Fibroblast of skin of right biceps (primary cell): ENCODE measurements at regions not wholly inside any gene's neighbourhood (a gene's known extent, or its start where the extent isn't known, plus 50 kb on each side); places are given as distances from the start of the nearest gene placed in this dataset.
A peak's percentile ranks its signal among the peaks of the same experiment; 100 is the strongest.
"Not testable (repeated sequence)": the region's sequence is repeated elsewhere in the genome, so short reads cannot be mapped to it uniquely, and the experiment has no call there.

Source experiments
- DNase-seq: peaks from one replicate; pipeline ENCODE4 v3.0.0-alpha.2; 2013

DNA sequence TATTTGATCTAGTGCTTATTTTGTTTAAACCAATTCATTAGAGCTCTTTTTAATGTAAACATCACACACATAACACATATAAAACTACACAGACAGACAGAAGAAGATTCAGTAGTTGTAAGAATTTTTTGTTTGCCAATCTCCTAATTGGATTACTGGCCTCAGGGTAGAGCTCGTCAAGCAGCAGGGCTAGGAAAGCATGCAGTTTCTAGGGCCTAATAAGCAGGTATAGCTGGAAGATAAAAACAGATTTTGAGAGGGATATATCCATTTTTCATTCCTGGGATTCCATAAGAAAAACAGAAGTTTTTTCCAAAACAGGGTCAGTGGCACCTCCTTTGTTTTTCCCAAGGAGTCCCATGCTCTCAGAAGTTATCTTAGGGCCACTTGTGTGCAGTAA lies 265.2 kb upstream of the SGO1 start:
- DNase-seq = no peak

DNA sequence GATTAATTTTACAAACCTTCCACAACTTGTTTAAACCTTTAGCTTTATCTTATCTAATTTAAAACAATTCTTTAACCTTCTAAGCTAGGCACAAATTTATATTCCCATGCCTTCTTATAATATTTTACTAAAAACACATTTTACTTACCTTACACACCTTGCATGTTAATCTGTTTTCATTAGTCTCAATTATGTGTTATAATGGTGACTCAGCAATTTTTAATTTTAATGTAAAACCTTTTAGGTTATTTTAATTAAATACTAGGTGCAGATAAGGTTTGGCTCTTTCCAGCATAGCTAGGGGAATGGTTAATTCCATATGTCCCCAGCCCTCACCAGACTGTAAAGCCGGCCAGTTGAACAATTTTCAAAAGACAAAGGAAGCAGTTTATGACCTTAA lies 264.6 kb upstream of the SGO1 start:
- no peak for DNase-seq

DNA sequence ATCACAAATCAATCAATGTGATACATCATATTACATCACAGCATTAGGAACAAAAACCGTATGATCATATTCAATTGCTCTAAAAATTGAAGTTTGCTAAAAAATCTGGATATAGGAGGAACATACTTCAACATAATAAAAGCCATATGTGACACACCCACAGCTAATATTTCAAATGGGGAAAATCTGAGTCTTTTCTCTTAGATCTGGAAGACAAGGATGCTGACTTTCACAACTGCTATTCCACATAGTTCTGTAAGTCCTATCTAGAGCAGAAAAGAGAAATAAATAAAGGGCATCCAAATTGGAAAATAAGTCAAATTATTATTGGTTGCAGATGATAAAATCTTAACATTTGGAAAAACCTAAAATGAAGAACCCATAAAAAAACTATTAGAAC lies 256.8 kb upstream of the SGO1 start:
- no peak for DNase-seq

DNA sequence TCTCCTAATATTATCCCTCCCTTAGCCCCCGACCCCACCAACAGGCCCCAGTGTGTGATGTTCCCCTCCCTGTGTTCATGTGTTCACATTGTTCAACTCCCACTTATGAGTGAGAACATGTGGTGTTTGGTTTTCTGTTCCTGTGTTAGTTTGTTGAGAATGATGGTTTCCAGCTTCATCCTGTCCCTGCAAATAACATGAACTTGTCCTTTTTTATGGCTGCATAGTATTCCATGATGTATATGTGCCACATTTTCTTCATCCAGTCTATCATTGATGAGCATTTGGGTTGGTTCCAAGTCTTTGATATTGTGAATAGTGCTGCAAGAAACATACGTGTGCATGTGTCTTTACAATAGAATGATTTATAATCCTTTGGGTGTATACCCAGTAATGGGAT lies 241.3 kb upstream of the SGO1 start:
- DNase-seq = not testable (repeated sequence)

DNA sequence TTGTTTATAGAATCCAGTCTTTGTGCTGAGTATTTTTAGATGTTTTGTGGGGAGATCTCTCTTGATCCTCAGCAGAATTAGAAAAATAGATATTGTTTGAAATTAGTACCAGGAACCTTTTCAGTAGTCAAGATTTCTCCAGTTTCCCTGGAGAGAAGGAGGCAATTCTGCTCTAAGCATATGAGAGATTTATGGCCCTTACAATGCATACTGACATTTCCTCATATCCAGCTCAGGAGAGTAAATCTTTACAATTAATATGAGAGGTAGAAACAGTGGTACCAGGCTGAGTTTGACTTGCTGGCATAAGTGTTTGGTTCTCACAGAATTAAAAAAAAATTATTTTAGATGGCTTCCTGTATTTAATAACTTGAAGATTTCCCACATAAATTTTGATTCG lies 239.1 kb upstream of the SGO1 start:
- DNase-seq = no peak

DNA sequence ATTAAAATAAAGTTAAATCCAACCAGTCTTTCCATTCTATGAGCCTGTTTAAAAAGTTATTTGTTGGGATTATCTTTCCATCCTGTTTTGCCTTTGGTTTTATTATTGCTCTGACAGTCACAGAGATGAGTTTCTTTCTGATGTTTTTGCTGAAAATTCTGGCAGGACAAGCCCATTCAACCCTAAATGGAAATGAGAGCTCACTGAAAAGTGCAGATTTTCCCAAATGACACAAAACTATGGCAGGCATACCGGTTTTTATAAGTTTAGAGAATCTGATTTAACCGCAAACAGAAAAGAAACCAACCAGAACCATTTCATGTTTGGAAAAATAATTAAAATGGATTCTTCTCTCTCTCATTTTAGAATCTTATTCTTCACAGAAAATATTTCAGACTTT lies 238.1 kb upstream of the SGO1 start:
- no peak for DNase-seq

DNA sequence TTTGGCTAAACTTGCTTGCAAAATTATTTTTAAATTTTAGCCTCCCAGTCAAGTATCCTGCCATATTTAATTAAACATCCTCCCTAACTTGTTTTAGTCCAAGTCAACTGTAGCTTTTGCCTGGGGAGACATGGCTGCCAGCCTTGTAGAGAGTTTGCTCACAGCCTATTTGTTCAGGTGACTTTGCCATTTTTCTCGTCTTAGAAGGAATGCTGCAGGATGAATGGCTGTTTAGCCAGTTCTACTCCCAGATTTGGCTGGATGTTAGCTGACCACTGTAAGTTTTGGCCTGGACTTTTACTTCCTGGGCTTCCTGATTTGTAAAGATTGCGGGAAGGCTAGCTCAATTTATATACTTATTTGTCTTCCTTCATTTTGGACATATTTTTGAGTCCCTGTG lies 236.4 kb upstream of the SGO1 start:
- no peak for DNase-seq

DNA sequence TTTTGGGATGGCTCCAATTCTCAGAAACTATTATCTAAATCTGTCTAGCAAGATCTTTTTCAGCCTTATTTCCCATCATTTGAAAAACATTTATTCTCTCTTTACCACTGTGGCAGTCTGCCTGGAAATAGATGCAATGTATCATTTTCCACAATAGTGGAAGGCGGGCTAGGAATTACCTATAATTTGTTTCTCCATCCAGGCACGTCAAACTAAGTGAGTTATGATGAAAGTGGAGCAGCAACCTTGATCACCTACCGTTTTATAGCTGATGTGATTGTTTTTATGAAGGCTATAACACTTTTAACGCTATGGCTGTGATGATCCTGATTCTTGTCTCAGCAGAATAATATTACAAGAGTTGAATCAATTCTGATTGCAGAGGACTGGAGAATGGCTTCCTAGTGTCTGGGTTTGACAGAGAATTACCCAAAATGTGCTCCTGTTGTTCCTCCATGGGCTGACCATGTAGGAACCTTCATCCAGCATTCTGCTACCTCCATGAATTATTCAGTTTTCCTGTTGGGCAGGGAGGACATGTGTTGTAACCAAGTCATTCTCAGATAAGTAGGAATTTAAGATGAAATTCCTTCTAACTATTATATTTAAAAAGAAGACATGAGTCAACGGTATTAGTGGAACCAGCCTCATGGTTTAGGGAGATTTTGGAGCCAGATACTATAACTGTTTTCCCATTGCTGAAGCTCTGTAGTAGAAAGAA lies 231.5 kb upstream of the SGO1 start:
- no peak for DNase-seq

DNA sequence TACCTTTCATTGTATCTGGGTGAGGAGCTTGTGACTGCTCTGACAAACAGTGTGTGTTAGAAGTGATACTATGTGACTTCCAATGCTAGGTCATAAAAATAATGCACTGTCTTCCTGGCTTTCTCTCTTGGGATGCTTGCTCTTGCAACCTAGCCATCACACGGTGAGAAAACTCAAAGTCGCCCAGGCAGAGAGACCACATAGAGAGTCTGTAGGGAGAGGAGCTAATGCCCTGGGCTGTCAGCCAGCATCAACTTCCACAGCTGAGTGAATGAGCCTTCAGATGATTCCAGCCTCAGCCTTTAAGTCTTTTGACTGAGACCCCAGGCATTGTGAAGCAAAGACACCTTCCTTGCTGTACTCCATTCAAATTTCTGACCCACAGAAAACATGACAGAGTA lies 220.6 kb upstream of the SGO1 start:
- DNase-seq = peak; percentile 81

DNA sequence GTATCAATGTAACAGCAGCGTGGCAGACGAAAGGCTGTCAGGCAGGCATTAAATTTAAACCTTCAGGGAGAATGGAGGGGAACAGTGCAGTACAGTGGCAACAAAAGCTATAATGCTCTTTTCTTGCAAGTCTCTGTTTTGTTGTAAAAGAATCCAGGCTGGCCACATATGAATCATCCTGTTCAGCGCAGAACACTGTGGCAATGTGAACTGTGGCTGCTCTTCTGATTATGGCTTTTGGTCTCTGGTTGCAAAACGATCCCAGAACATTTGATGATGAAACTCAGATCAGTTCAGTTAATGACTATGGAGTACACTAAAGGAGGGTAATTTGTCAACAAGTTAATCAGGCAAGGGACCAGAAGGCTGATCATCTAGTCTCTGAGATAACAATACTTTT lies 219.7 kb upstream of the SGO1 start:
- DNase-seq = peak; percentile 87

DNA sequence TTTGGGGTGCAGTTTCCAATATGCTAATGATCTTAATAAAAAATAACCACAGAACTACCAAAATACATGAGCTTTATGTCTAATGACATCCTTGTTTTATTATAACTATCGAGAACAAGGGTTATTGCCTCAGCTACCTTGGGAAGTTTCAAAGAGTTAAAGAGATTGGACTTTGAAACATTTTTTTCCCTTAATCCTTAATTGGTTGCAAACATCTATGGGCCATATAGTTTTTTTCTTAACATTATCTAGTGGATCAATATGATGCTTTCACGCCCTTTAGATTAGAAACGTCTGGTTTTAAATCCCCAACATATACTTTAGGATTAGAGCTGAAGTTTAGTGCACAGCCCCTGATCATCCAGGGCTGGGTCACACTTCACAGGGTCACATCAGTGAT lies 219.2 kb upstream of the SGO1 start:
- no peak for DNase-seq

DNA sequence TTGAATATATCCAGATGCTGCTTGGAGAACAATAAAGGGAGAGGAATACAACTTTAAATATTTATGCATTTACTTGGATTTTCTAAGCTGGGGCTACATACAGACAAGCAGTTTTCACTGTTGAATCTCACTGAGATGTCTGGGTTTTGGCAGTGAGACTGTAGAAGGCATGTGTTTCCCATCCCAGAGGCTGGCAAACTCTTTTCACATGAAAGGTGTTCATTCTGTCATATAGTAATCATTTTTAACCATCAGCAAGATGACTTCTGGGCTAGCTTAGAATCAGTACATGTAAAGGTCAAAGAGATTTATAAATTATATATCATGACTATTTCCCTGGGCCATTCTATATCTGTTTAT lies 218.7 kb upstream of the SGO1 start:
- no peak for DNase-seq

DNA sequence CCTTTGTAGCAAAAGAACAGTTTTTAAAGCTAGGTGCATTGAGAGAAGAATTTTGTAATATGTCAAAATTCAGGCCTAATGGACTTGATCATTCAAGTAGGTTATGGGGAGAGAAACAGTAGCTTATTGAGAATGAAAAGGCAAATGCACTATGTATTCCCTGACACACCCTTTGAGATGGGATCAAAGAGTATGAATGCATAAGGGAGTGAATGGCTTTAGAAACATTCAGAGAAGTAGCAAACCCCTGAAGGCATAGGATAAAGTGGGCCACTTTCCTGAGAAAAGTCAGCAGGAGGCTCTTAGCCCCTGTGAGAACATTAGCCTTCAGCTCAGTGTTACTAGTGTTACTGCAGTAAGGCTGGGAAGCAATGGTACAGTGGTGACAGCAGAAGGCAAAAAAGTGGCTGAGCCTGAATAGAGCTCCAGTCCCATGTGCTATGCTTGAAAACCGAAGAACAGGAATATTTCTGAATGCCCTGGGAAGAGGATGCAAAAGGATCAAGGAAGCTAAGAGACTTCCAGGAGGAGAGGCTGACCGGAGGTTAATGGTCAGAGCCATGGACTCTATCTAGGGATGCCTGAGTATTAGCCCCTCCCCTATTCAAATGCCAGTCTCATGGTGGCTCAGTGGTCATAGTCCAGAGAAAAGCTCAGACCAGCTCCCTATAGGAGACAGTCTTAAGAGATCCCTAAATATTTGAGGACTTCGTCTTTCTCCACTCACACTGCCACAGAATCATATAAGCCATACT lies 218.2 kb upstream of the SGO1 start:
- DNase-seq = no peak

DNA sequence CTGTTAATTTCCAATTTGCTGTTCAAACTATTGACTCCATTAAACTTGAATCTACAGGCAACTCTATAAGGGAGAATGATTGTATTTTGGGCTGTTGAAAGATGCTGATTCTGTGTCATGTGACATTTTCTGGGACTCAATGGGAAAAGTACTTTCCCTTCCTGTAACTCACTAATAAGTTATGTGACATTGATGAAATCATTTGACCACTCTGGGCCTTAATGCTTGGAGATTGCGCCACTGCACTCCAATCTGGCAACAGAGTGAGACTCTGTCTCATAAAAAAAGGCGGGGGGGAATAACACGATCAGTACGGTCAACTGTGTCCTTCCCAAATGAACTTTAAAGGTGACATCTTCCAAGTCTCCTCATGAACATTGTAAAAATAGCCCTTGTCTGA lies 215.2 kb upstream of the SGO1 start:
- peak; percentile 46 for DNase-seq

DNA sequence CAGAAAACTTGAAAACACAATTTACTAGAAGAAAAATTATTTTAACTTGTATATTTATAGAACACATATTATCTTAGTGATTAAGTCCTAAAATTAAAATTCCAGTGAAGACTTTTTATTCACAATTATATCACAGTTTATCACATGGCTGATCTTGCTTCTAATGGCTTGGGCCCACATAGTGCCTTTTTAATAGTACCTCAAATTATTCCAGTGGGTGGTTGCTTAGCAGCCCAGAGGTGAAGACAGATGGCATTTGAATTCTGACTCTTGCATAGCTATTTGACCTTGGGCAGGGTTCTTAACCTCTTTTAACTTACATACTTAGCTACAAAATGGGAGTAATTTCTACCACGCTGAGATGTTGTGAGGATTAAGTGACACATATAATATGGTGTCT lies 214.7 kb upstream of the SGO1 start:
- no peak for DNase-seq

DNA sequence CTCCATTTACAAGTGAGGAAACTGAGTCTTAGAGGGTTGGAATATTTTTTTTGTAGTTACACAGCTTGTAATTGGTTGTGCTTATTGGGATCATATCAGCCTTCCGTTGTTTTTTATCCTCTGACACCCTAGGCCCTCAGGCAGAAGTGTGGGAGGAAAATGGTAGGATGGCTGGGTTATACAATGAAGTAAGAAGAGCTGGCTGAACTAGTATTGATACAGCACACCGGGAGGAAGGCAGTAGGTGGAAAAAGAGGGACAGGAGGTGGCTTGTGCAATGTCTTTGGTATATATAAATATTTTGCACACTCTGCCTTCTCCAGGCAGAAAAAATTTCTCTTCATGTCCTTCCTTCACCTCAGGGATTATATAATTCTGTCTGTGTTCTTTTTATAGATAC lies 214.3 kb upstream of the SGO1 start:
- DNase-seq = no peak

DNA sequence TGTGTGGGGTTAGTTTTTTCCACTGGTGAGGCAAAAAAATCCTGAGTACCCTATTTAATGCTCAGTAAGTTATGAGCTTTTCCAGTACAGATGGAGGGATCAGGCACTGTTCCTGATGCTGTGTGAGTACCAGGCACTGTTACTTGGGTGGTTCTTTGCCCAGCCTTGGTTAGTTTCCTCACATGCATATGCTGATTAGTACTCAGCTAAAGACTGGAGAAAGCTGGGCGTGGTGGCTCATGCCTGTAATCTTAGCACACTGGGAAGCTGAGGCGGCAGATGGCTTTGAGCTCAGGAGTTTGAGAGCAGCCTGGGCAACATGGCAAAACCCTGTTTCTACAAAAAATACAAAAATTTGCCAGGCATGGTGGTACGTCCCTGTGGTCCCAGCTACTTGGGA lies 210.3 kb upstream of the SGO1 start:
- DNase-seq = no peak

DNA sequence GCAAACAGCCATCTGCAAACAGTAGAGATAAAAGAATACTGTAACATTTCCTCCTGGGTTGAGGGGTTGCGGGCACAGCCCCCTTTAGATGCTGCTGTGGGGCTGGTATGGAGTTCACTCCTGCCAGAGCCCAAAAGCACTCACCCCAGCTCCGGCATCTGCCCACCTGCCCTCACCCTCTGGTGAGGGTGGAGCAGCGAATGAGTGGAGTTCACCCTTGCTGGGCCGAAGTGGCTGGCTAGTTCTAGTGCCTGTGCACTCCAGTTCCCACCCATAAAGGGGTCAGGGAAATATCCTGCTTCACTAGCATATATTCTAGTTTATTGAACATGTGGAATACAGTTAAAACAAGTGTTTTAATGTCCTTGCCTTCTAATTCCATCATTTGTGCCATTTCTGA lies 209.7 kb upstream of the SGO1 start:
- DNase-seq = no peak

DNA sequence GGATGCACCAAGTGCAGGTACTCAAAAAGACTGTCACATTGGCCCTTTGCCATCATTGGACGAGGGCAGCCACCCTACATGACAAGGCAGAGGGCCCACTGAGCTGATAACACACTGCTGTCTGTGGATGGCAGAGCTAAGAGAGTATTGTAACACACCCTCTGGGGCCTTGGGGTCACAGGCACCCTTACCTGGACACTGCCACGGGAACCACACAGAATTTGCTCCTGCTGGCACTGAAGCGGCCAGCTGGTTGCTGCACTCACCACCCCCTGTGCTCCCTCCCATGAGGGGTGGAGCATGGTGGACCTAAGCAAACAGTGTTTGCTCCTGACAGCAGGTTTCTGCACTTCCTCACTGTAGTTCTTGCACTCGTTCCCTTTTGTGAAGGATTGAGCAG lies 208.2 kb upstream of the SGO1 start:
- no peak for DNase-seq

DNA sequence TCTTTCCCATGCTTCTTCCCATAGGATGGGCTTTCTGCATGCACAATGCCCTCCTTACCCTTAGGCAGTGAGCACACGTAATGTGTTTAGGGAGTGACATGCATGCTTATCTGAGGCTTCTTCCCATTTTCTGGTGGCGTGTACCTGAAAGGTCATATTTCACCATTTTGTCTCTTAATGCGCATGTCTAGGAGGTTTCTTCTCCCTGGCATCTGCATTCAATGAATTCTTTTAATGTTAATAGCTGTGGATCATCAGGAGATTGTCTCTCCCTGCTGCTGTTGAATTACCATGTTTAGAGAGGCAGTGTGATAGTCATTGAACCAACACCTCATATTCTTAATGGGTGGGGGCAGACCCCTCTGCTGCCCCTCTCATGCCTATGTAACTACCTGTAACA lies 205.6 kb upstream of the SGO1 start:
- DNase-seq = no peak

DNA sequence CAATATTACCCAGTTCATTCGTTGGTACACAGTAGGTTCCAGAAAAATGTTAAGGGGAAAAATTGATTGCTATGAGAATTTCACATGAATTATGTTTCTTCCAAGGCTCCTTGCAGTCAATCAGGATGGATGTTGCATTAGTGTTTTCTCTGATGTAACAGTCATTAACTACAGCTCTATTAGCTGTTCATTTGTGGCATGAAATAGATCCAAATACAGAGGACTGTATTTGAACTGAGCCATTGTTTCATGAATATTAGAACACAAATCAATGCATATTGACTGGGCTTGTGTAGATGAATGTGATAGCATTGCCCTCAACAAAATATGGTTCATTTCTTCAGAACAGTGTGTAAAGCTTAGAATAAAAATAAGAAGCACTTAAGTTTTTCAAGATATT lies 203.0 kb upstream of the SGO1 start:
- DNase-seq = no peak

DNA sequence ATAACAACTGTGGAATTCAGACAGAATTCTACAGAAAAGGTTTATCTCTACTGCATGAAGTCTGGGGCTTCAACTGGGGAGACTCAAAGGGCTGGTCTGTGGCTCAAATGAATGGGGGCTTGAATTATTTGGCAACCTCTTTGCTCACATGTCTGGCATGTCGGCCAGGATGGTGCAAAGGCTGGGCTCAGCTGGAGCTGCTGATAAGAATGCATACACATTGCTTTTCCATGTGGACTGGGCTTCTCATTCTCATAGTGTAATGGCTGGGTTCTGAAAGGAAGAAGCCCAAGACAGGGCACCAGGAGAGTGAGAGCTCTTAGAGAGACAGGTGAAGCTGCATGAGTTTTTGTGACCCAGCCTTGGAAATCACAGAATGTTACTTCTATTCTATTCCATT lies 194.3 kb upstream of the SGO1 start:
- DNase-seq = no peak

DNA sequence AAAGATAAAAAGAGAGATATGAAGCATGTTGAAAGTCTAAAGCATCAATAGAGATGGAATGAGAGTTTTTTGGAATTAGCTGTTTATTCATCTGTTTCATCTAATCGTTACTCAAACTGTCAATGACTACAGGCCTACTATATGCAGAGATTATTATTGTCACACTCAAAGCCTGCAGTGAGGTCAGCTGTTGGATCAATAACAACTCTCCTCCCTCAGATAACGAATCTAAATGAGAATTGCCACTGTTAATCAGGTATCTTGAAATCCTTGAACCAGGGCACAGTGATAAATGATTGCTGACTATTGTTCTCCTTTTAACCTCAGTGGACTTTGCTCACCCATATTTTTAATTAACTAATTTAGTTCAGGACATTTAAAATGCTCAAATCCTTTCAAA lies 192.3 kb upstream of the SGO1 start:
- DNase-seq = no peak

DNA sequence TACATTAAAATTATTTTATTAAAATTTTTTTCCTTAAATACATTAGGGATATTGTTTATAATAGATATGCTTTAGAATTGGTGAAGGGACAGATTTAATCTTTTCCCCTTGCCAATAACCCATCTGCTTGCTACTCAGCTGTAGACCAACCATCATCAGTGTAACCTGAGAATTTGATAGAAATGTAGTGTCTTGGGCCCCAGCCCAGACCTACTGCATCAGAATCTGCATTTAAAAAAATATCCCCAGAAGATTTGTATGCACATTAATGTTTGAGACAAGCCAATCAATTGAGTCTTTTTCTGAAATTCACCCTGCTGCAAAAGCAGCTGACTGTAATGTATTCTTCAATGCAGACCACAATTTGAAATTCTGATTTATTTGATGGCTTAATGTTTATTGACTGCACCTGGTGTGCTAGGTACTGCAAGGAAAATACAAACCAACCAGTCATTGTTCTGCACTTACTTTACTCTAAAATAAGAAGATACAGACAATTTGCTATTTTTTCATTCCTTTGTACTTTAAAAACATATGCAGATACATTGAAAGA lies 190.7 kb upstream of the SGO1 start:
- no peak for DNase-seq

DNA sequence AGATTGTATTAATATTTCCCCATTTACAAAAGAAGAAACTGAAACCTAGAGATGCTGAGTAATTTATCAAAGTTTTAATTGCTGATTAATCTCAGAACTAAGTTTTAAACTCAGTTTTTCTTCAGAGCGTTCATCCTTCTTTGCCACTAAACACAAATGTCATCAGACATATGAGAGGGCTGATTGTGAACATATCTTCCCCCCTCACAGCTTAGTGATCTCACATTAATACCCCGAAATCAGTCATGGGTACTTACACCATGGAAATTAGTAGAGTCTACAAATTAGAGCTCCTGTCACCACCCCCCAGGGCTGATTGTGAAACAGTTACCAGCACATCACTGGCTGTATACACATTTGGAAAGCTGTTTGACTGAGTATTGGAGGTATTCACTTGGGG lies 189.3 kb upstream of the SGO1 start:
- no peak for DNase-seq
